ENCODE measurements at regions not wholly inside any gene's neighbourhood (a gene's known extent, or its start where the extent isn't known, plus 50 kb on each side); places are given as distances from the start of the nearest gene placed in this dataset.

GRCh38 chr5:17326600-17327037 is 109.2 kb downstream of the BASP1 start:
- Histone ChIP-seq H3K9ac (ENCODE audit: low read length) (no peak overlapping the region), H3K36me3 (replicated peaks in 1 of 2; ENCODE audit: control extremely low read depth in 1 of 2, control insufficient read depth in 1 of 2, extremely low read depth in 1 of 2, insufficient read depth in 2 of 2, low read length in 1 of 2) (no peaks in the 10 kb centered on the region), H3K4me3 (ENCODE audit: control extremely low read depth in 1 of 5, extremely low read depth in 1 of 5, insufficient read depth in 1 of 5, low read depth in 2 of 5, low read length in 4 of 5) (no peak overlapping the region), H3K4me1 (ENCODE audit: control insufficient read depth in 2 of 2, insufficient read depth in 2 of 2, low read length in 2 of 2) (no peaks in the 10 kb centered on the region), H3K4me2 (replicated peaks; ENCODE audit: low read depth, low read length, poor library complexity, severe bottlenecking) (no peak overlapping the region), H3K27ac (ENCODE audit: low read length in 2 of 2) (no peak overlapping the region), H3K27me3 (replicated peaks in 1 of 4; ENCODE audit: control extremely low read depth in 1 of 4, control insufficient read depth in 3 of 4, insufficient read depth in 4 of 4, low read length in 3 of 4) (no peaks in the 10 kb centered on the region), H4K20me1 (ENCODE audit: control insufficient read depth, insufficient read depth, low read length, poor library complexity, severe bottlenecking) (no peaks in the 10 kb centered on the region), H3K79me2 (ENCODE audit: control insufficient read depth, insufficient read depth, low read length) (no peaks in the 10 kb centered on the region), H3K9me3 (ENCODE audit: control extremely low read depth in 1 of 3, control insufficient read depth in 2 of 3, insufficient read depth in 1 of 3, low read length in 2 of 3) (no peaks in the 10 kb centered on the region), H2AFZ (ENCODE audit: insufficient read depth, low read depth, low read length, poor library complexity, severe bottlenecking) (no peak overlapping the region)
- ATAC-seq (ENCODE audit: low read depth) (no peak), DNase-seq (no peak)
- ChIA-PET CTCF (no interaction called here), POLR2A (no interaction called here)
- Mint-ChIP-seq H3K27me3 (no peaks in the 10 kb centered on the region), H3K4me3 (no peak overlapping the region), H3K9me3 (ENCODE audit: insufficient read depth) (peaks cover 5% of the 10 kb centered on the region), H3K4me1 (no peaks in the 10 kb centered on the region), H3K27ac (no peak overlapping the region)
- no CpG with 5 or more reads among the region's 4 CpGs for WGBS (ENCODE audit: insufficient coverage)
- TF ChIP-seq CTCF (IDR thresholded peaks at IDR 0.05), result no peak
- TF ChIP-seq EZH2 (IDR thresholded peaks at IDR 0.05; ENCODE audit: borderline replicate concordance, insufficient read depth, low read depth, low read length, poor library complexity, severe bottlenecking), result no peak
- intact Hi-C loops (cut with micrococcal nuclease), result no loop called here

- Histone ChIP-seq H3K27me3 (replicated peaks in 1 of 4; ENCODE audit: control extremely low read depth in 1 of 4, control insufficient read depth in 3 of 4, insufficient read depth in 4 of 4, low read length in 3 of 4) (no peaks in the 10 kb centered on the region), H3K4me2 (replicated peaks; ENCODE audit: low read depth, low read length, poor library complexity, severe bottlenecking) (no peak overlapping the region), H3K27ac (ENCODE audit: low read length in 2 of 2) (no peak overlapping the region), H3K36me3 (replicated peaks in 1 of 2; ENCODE audit: control extremely low read depth in 1 of 2, control insufficient read depth in 1 of 2, extremely low read depth in 1 of 2, insufficient read depth in 2 of 2, low read length in 1 of 2) (no peaks in the 10 kb centered on the region), H3K9me3 (ENCODE audit: control extremely low read depth in 1 of 3, control insufficient read depth in 2 of 3, insufficient read depth in 1 of 3, low read length in 2 of 3) (peaks cover 0 to 4% (median 0%) of the 10 kb centered on the region in 3 donors), H3K9ac (ENCODE audit: low read length) (no peak overlapping the region), H3K4me1 (ENCODE audit: control insufficient read depth in 2 of 2, insufficient read depth in 2 of 2, low read length in 2 of 2) (no peaks in the 10 kb centered on the region), H3K79me2 (ENCODE audit: control insufficient read depth, insufficient read depth, low read length) (no peaks in the 10 kb centered on the region), H2AFZ (ENCODE audit: insufficient read depth, low read depth, low read length, poor library complexity, severe bottlenecking) (no peak overlapping the region), H4K20me1 (ENCODE audit: control insufficient read depth, insufficient read depth, low read length, poor library complexity, severe bottlenecking) (no peaks in the 10 kb centered on the region), H3K4me3 (ENCODE audit: control extremely low read depth in 1 of 5, extremely low read depth in 1 of 5, insufficient read depth in 1 of 5, low read depth in 2 of 5, low read length in 4 of 5) (no peak overlapping the region)
- no peak for ATAC-seq (ENCODE audit: low read depth)
- no peak for DNase-seq
- TF ChIP-seq CTCF (IDR thresholded peaks at IDR 0.05), result no peak
- TF ChIP-seq EZH2 (IDR thresholded peaks at IDR 0.05; ENCODE audit: borderline replicate concordance, insufficient read depth, low read depth, low read length, poor library complexity, severe bottlenecking), result no peak
- POLR2A ChIA-PET, result no interaction called here
- peaks cover 5% of the 10 kb centered on the region for H3K9me3 Mint-ChIP-seq (ENCODE audit: insufficient read depth)
- intact Hi-C loops (cut with micrococcal nuclease), result no loop called here
- 70% methylated on average over 4 of the region's 9 CpGs for WGBS (ENCODE audit: insufficient coverage)
- H3K4me1 Mint-ChIP-seq, result no peaks in the 10 kb centered on the region
- no peaks in the 10 kb centered on the region for H3K27me3 Mint-ChIP-seq
- no peak overlapping the region for H3K4me3 Mint-ChIP-seq
- H3K27ac Mint-ChIP-seq, result no peak overlapping the region
- CTCF ChIA-PET, result no interaction called here
Observed at GRCh38 chr5:17327048-17327625, 109.7 kb downstream of the BASP1 start.

Measured in B cell (primary cell).